NCI-H2029 treated with DMSO at 0.1 percent for 48 hours (cell line): ENCODE measurements at regions not wholly inside any gene's neighbourhood (a gene's known extent, or its start where the extent isn't known, plus 50 kb on each side); places are given as distances from the start of the nearest gene placed in this dataset.

Experiments
- DNase-seq: peaks from one replicate; lab custom pipeline; 2025; lab: John Stamatoyannopoulos, UW

GRCh38 chr2:215601526-215601925 lies 165.7 kb upstream of the FN1 start:
- no peak for DNase-seq

- no peak for DNase-seq
Observed at GRCh38 chr2:215598376-215598975, 162.6 kb upstream of the FN1 start.

GRCh38 chr2:215597577-215597976 lies 161.7 kb upstream of the FN1 start:
- DNase-seq: no peak

DNA sequence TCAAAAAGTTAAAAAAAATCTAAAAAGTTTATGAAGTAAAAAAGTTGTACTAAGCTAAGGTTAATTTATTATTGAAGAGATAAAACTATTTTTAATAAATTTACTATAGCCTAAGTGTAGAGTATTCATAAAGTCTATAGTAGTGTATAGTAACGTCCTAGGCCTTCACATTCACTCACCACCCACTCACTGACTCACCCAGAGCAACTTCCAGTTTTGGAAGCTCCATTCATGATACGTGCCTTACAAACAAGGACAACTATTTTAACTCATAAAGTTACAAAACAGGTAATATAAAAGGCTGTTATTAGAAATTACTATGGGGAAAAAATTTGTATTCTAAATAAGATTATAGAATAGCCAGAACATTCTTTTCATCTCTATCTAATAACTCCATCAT lies 158.9 kb upstream of the FN1 start:
- DNase-seq: no peak

- DNase-seq: no peak
Observed at GRCh38 chr2:215590010-215590745, 154.3 kb upstream of the FN1 start.

- DNase-seq: no peak
Observed at GRCh38 chr2:215583881-215584280, 148.0 kb upstream of the FN1 start.

DNA sequence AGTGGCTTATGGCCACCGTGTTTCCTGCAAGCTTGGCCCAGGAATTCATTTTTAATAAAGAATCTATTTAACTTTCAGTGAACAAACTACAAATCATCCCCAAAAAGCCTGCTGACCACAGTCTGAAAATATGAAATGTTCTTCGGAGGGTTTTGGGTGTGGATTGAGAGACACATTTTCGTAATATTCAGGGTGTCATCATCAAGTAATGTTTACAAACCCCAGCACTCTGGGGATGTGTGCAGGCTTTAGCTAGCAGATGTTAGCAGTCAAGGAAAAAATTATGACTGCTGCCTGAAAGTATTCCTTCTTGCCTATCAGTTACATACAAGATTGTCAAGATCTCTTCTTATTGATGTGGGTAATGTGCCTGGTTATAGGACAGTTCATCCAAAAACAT lies 143.9 kb upstream of the FN1 start:
- no peak for DNase-seq

DNA sequence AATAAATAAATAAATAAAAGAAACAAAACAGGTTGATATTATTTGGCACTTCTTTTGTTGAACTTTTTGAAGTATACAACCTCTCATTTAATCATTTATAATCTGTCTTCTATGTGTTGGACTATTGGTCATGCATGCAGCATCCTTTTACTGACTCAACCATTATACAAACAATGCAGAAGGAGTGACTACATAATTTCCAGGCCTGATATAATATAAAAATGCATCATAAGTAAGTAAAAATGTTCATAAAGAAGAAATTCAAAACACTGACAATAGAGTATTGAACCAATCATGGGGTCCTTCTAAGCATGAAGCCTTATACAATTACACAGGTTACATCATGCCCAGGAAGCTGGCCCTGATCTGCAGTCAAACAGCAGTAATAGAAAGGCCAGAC lies 141.5 kb upstream of the FN1 start:
- DNase-seq: no peak

DNA sequence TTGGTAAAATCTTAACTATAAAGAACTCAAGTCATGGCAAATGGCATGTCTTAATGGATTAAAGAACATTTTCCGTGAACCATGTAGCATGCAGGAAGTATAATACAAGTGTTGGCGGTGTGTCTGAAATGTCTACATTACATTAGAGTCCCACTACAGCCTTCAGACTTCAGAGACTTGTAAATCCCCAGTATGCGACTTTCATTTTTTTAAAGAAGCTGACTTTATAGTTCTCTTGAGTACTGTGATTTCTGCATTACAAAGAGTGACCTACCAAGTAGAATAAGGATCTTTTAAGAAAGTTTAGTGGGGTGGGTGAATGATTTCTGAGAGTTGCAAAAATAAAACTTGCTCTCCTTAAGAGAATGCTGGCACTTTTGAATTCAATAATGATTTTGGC lies 140.7 kb upstream of the FN1 start:
- DNase-seq: no peak

DNA sequence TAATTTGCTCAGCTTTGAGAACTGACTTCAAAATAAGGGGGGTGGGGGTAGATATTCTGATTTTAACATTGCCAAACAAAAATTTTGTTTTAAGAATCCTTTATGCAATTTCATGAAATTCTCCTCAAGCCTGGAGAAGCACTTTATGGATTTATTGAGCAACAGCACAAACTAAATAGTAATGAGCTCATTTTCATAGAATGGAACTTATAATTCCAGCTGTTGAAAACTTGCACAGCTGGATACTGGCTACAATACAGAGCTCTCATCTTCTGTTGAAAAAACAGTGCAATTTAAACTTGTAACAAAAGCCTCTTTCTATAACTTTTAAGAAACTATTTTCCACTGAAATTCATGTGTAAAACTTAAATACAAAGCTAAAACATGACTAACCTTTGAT lies 137.6 kb upstream of the FN1 start:
- no peak for DNase-seq

DNA sequence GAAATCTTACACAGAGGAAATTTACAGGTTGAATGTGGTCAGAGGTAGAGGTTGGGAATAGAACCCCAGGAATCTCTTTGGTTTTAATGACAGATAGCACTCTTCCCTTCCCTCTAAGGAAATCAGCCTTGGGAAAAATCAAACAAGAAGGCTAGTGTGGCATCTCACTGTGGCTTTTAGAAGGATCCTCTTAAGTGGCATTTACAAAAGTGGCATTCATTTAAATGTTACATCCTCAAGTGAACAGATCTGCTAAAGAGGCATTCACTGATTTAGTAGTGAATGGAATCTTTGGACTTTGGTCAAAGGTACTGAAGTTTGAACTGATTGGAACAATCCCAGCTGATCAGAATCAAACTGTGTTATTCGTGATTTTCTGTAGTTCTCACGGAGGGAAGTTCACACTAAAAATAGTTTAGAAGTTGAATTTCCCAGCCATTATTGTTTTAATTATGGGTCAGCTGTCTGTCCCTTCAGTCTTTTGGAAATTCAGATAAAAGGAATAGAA lies 136.5 kb upstream of the FN1 start:
- no peak for DNase-seq

- DNase-seq: no peak
Observed at GRCh38 chr2:215571689-215572088, 135.8 kb upstream of the FN1 start.

- DNase-seq: no peak
Observed at GRCh38 chr2:215567504-215567903, 131.6 kb upstream of the FN1 start.

DNA sequence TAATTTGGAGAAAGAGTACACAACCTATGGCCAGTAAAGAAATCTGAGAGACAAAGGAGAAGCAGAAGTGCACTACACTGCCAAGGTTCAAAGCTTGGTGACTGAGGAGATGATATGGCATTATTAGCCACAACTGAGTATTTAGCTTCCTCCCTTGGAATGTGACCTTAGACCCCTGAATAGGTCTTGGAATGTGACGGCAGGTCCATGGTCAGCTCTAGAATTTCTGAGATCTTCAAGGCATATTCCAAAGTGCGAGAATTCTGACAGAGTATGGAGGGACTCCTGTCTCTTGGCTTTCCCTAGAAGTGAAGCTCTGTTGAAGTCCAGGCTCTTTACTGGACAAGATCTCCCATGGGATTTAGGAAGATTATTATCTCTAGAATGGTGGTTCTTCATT lies 130.0 kb upstream of the FN1 start:
- DNase-seq: no peak

DNA sequence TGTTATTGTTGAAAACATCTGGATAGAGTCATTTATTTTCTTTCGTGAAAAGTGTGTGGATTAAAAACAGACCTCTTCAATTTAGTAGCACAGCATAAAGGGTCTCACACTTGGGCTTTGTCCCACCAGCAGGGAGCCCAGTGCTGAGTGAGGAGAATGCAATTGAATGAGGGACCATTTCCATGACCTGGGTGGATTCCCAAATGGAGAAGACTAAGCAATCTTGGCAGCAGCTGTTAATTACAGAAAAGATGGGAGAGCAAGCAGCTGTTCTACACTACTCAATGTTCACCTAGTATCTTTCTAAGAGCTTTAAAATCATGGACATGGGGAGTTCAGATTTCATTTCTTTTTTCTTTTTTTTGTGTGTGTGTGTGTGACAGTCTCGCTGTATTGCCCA lies 121.8 kb upstream of the FN1 start:
- no peak for DNase-seq

DNA sequence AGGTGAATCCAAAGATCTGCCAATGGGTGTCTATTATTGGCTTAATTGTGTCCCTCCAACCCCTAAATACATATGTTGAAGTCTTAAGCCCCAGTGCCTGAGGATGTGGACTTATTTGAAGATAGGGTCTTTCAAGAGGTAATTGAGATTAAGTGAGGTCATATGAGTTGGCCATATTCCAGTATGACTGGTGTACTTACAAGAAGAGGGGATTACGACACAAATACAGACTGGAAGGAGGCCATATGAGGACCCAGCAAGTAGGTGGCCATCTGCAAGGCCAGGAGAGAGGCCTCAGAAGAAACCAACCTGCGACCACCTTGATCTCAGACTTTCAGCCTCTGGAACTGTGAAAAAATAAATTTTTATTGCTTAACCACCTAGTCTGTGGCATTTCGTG lies 121.1 kb upstream of the FN1 start:
- DNase-seq: no peak

GRCh38 chr2:215554689-215555498 lies 119.0 kb upstream of the FN1 start:
- no peak for DNase-seq

DNA sequence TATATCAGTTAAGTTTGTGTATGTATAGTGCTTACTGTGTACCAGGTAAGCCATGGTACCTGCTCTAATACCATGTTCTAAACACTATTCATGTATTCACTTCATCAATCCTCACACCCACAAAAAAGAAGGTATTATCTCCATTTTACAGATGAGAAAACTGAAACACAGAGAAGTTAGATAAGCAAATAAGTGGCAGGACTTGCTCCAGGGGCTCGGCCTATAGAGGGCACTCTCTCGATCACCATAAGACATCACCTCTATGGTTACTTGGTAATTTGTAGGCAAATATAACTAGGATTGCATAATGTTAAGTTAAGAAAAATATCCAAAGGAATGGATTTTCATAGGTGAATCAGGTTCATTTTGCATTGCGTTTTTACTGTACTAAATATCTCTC lies 118.1 kb upstream of the FN1 start:
- no peak for DNase-seq

GRCh38 chr2:215552144-215552580 lies 116.3 kb upstream of the FN1 start:
- DNase-seq: no peak

GRCh38 chr2:215550331-215550730 lies 114.5 kb upstream of the FN1 start:
- DNase-seq: no peak

DNA sequence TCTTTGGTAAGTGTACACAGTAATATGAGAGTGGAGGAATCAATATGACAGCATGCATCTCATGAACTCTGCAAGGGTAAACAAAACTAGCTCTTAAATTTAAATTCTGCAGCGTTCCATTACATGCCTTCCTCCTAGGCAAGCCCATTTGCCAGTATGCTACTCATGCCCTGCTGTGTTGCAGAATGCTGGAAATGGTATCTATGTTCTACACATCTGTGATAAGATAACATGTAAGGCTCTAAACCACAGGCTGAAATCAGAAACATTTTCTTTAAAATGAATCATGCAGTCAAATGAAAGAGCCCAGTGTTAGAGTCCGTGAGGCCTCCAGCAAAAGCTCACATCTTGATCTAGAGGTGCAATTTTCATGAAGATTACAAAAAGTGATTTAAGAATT lies 112.8 kb upstream of the FN1 start:
- DNase-seq: no peak

GRCh38 chr2:215542690-215543089 lies 106.8 kb upstream of the FN1 start:
- no peak for DNase-seq

DNA sequence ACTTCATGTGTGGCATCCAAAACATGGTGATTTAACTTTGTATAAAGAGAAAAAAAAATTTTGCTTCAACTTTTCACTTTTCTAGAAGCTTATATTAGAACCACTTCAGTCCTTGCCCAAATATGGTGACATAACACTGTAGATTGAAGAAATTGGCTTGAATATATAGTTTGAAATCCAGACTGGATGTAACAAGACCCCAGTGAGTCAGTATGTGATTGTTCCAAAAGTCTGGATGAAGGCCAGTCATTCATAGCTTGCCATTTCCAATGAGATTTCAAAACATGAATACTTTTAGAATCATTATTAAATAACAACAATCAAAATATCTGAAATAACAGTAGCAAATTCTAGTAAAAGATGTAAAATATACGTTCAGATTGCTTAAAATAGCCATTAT lies 104.8 kb upstream of the FN1 start:
- no peak for DNase-seq
